ENCODE measurements at regions not wholly inside any gene's neighbourhood (a gene's known extent, or its start where the extent isn't known, plus 50 kb on each side); places are given as distances from the start of the nearest gene placed in this dataset.

- no peak for TF ChIP-seq CTCF (conservative IDR thresholded peaks at IDR 0.05; ENCODE audit: low read length)
Measured at GRCh38 chr15:36484038-36484778, 95.2 kb upstream of the CDIN1 start.

GRCh38 chr15:36491912-36492311 is 87.5 kb upstream of the CDIN1 start:
- no peak for TF ChIP-seq CTCF (conservative IDR thresholded peaks at IDR 0.05; ENCODE audit: low read length)
- no peak for DNase-seq (ENCODE audit: low read depth)
- no peak overlapping the region for H3K4me3 ChIP-seq (ENCODE audit: low read length)

More at GRCh38 chr15:36484038-36484778, 95.2 kb upstream of the CDIN1 start:
- H3K4me3 ChIP-seq (ENCODE audit: low read length) = no peak overlapping the region
- DNase-seq (ENCODE audit: low read depth) = no peak

GRCh38 chr15:36495456-36495991 is 83.9 kb upstream of the CDIN1 start:
- no peak overlapping the region for H3K4me3 ChIP-seq (ENCODE audit: low read length)
- DNase-seq (ENCODE audit: low read depth) = no peak
- no peak for TF ChIP-seq CTCF (conservative IDR thresholded peaks at IDR 0.05; ENCODE audit: low read length)

GRCh38 chr15:36497901-36498300 is 81.5 kb upstream of the CDIN1 start:
- no peak overlapping the region for H3K4me3 ChIP-seq (ENCODE audit: low read length)
- TF ChIP-seq CTCF (conservative IDR thresholded peaks at IDR 0.05; ENCODE audit: low read length) = no peak
- DNase-seq (ENCODE audit: low read depth) = no peak

- no peak for DNase-seq (ENCODE audit: low read depth)
- TF ChIP-seq CTCF (conservative IDR thresholded peaks at IDR 0.05; ENCODE audit: low read length) = no peak
- H3K4me3 ChIP-seq (ENCODE audit: low read length) = no peak overlapping the region
Measured at GRCh38 chr15:36498401-36498800, 81.0 kb upstream of the CDIN1 start.

GRCh38 chr15:36498916-36499315 is 80.5 kb upstream of the CDIN1 start:
- no peak overlapping the region for H3K4me3 ChIP-seq (ENCODE audit: low read length)
- TF ChIP-seq CTCF (conservative IDR thresholded peaks at IDR 0.05; ENCODE audit: low read length) = no peak
- DNase-seq (ENCODE audit: low read depth) = no peak

All from AG10803 (cell line).